ENCODE measurements at regions not wholly inside any gene's neighbourhood (a gene's known extent, or its start where the extent isn't known, plus 50 kb on each side); places are given as distances from the start of the nearest gene placed in this dataset.

- no peak overlapping the region for H3K4me3 Mint-ChIP-seq (ENCODE audit: unreplicated experiment)
- H3K4me1 Mint-ChIP-seq (ENCODE audit: unreplicated experiment), result no peaks in the 10 kb centered on the region
These were observed 2447.7 kb downstream of the PCDH9 start for GRCh38 chr13:64782466-64782865.

GRCh38 chr13:64778002-64778401 is 2452.1 kb downstream of the PCDH9 start:
- H3K4me1 Mint-ChIP-seq (ENCODE audit: unreplicated experiment), result no peaks in the 10 kb centered on the region
- no peak overlapping the region for H3K27ac Mint-ChIP-seq (ENCODE audit: unreplicated experiment)
- no peak overlapping the region for H3K4me3 Mint-ChIP-seq (ENCODE audit: unreplicated experiment)
- TF ChIP-seq CTCF (IDR thresholded peaks at IDR 0.05), result no peak
- H3K36me3 Mint-ChIP-seq (ENCODE audit: unreplicated experiment), result no peaks in the 10 kb centered on the region
- no peaks in the 10 kb centered on the region for H3K27me3 Mint-ChIP-seq (ENCODE audit: unreplicated experiment)
- no peak for DNase-seq (ENCODE audit: extremely low spot score, unreplicated experiment)
- no peaks in the 10 kb centered on the region for H3K9me3 Mint-ChIP-seq (ENCODE audit: unreplicated experiment)

More at GRCh38 chr13:64782466-64782865, 2447.7 kb downstream of the PCDH9 start:
- TF ChIP-seq CTCF (IDR thresholded peaks at IDR 0.05), result no peak
- no peaks in the 10 kb centered on the region for H3K27me3 Mint-ChIP-seq (ENCODE audit: unreplicated experiment)
- H3K9me3 Mint-ChIP-seq (ENCODE audit: unreplicated experiment), result peaks cover 5% of the 10 kb centered on the region
- H3K36me3 Mint-ChIP-seq (ENCODE audit: unreplicated experiment), result no peaks in the 10 kb centered on the region
- no peak overlapping the region for H3K27ac Mint-ChIP-seq (ENCODE audit: unreplicated experiment)
- DNase-seq (ENCODE audit: extremely low spot score, unreplicated experiment), result no peak

- H3K36me3 Mint-ChIP-seq (ENCODE audit: unreplicated experiment), result no peaks in the 10 kb centered on the region
- no peaks in the 10 kb centered on the region for H3K4me1 Mint-ChIP-seq (ENCODE audit: unreplicated experiment)
- DNase-seq (ENCODE audit: extremely low spot score, unreplicated experiment), result no peak
- no peak overlapping the region for H3K4me3 Mint-ChIP-seq (ENCODE audit: unreplicated experiment)
- no peak overlapping the region for H3K27ac Mint-ChIP-seq (ENCODE audit: unreplicated experiment)
- no peaks in the 10 kb centered on the region for H3K27me3 Mint-ChIP-seq (ENCODE audit: unreplicated experiment)
- TF ChIP-seq CTCF (IDR thresholded peaks at IDR 0.05), result no peak
- no peaks in the 10 kb centered on the region for H3K9me3 Mint-ChIP-seq (ENCODE audit: unreplicated experiment)
These were observed 2455.2 kb downstream of the PCDH9 start for GRCh38 chr13:64774915-64775314.

- Mint-ChIP-seq H3K9me3 (ENCODE audit: unreplicated experiment) (no peaks in the 10 kb centered on the region), H3K4me3 (ENCODE audit: unreplicated experiment) (no peak overlapping the region), H3K27ac (ENCODE audit: unreplicated experiment) (no peak overlapping the region), H3K36me3 (ENCODE audit: unreplicated experiment) (no peaks in the 10 kb centered on the region), H3K27me3 (ENCODE audit: unreplicated experiment) (no peaks in the 10 kb centered on the region), H3K4me1 (ENCODE audit: unreplicated experiment) (peaks cover 1% of the 10 kb centered on the region)
- TF ChIP-seq CTCF (IDR thresholded peaks at IDR 0.05), result no peak
- no peak for DNase-seq (ENCODE audit: extremely low spot score, unreplicated experiment)
These were observed 2459.4 kb downstream of the PCDH9 start for GRCh38 chr13:64770743-64771142.

GRCh38 chr13:64767054-64767453 is 2463.1 kb downstream of the PCDH9 start:
- no peaks in the 10 kb centered on the region for H3K36me3 Mint-ChIP-seq (ENCODE audit: unreplicated experiment)
- no peak overlapping the region for H3K4me3 Mint-ChIP-seq (ENCODE audit: unreplicated experiment)
- no peaks in the 10 kb centered on the region for H3K27me3 Mint-ChIP-seq (ENCODE audit: unreplicated experiment)
- no peak for DNase-seq (ENCODE audit: extremely low spot score, unreplicated experiment)
- no peak overlapping the region for H3K27ac Mint-ChIP-seq (ENCODE audit: unreplicated experiment)
- TF ChIP-seq CTCF (IDR thresholded peaks at IDR 0.05), result no peak
- no peaks in the 10 kb centered on the region for H3K9me3 Mint-ChIP-seq (ENCODE audit: unreplicated experiment)
- peaks cover 1% of the 10 kb centered on the region for H3K4me1 Mint-ChIP-seq (ENCODE audit: unreplicated experiment)
